ENCODE measurements at regions not wholly inside any gene's neighbourhood (a gene's known extent, or its start where the extent isn't known, plus 50 kb on each side); places are given as distances from the start of the nearest gene placed in this dataset.
"Not testable (repeated sequence)": the region's sequence is repeated elsewhere in the genome, so short reads cannot be mapped to it uniquely, and the experiment has no call there.

GRCh38 chr6:21282360-21282759 is 311.2 kb upstream of the SOX4 start:
- DNase-seq = not testable (repeated sequence)

- no peak for DNase-seq
These were observed 309.4 kb upstream of the SOX4 start for GRCh38 chr6:21284166-21284565.

GRCh38 chr6:21284706-21285105 is 308.8 kb upstream of the SOX4 start:
- no peak for DNase-seq

GRCh38 chr6:21294144-21294543 is 299.4 kb upstream of the SOX4 start:
- no peak for DNase-seq

- DNase-seq = no peak
These were observed 297.9 kb upstream of the SOX4 start for GRCh38 chr6:21295506-21296240.

- no peak for DNase-seq
These were observed 295.9 kb upstream of the SOX4 start for GRCh38 chr6:21297665-21298064.

- no peak for DNase-seq
These were observed 294.3 kb upstream of the SOX4 start for GRCh38 chr6:21299216-21299615.

GRCh38 chr6:21300439-21300838 is 293.1 kb upstream of the SOX4 start:
- no peak for DNase-seq

GRCh38 chr6:21305893-21306332 is 287.6 kb upstream of the SOX4 start:
- peak; percentile 53 for DNase-seq

GRCh38 chr6:21306546-21306945 is 287.0 kb upstream of the SOX4 start:
- DNase-seq = no peak

- DNase-seq = peak; percentile 17
These were observed 283.7 kb upstream of the SOX4 start for GRCh38 chr6:21309807-21310221.

- no peak for DNase-seq
These were observed 282.9 kb upstream of the SOX4 start for GRCh38 chr6:21310568-21311140.

GRCh38 chr6:21312118-21312517 is 281.4 kb upstream of the SOX4 start:
- no peak for DNase-seq

- DNase-seq = no peak
These were observed 275.9 kb upstream of the SOX4 start for GRCh38 chr6:21317642-21318041.

GRCh38 chr6:21321076-21321475 is 272.5 kb upstream of the SOX4 start:
- no peak for DNase-seq

GRCh38 chr6:21321531-21321930 is 272.0 kb upstream of the SOX4 start:
- no peak for DNase-seq

GRCh38 chr6:21323577-21323976 is 270.0 kb upstream of the SOX4 start:
- DNase-seq = no peak

- no peak for DNase-seq
These were observed 268.2 kb upstream of the SOX4 start for GRCh38 chr6:21325201-21325856.

GRCh38 chr6:21327326-21328112 is 266.0 kb upstream of the SOX4 start:
- no peak for DNase-seq

GRCh38 chr6:21331235-21331634 is 262.3 kb upstream of the SOX4 start:
- DNase-seq = peak; percentile 14

GRCh38 chr6:21332077-21332476 is 261.5 kb upstream of the SOX4 start:
- no peak for DNase-seq

GRCh38 chr6:21332660-21333059 is 260.9 kb upstream of the SOX4 start:
- no peak for DNase-seq

GRCh38 chr6:21333715-21334114 is 259.8 kb upstream of the SOX4 start:
- DNase-seq = no peak
